Activated CD4-positive, alpha-beta T cell treated with anti-CD3 and anti-CD28 coated beads, Interleukin-2, Interleukin-6, amounts not matched to agents 100 ng/mL and 50 ng/mL, durations not matched to agents 16 hours and 8 hours (primary cell): ENCODE measurements at regions not wholly inside any gene's neighbourhood (a gene's known extent, or its start where the extent isn't known, plus 50 kb on each side); places are given as distances from the start of the nearest gene placed in this dataset.

Experiments
- DNase-seq: peaks from one replicate; pipeline ENCODE4 v3.0.0-alpha.2; 2020

GRCh38 chr12:25838007-25838406 lies 120.5 kb upstream of the RASSF8 start:
- DNase-seq: no peak

- DNase-seq: no peak
These were observed 119.0 kb upstream of the RASSF8 start for GRCh38 chr12:25839470-25839869.

- no peak for DNase-seq
These were observed 117.6 kb upstream of the RASSF8 start for GRCh38 chr12:25840678-25841465.

GRCh38 chr12:25842254-25842653 lies 116.2 kb upstream of the RASSF8 start:
- no peak for DNase-seq

- no peak for DNase-seq
These were observed 114.5 kb upstream of the RASSF8 start for GRCh38 chr12:25843976-25844375.

GRCh38 chr12:25845415-25845814 lies 113.1 kb upstream of the RASSF8 start:
- DNase-seq: no peak

GRCh38 chr12:25852792-25853191 lies 105.7 kb upstream of the RASSF8 start:
- no peak for DNase-seq

GRCh38 chr12:25853316-25854095 lies 105.0 kb upstream of the RASSF8 start:
- no peak for DNase-seq

GRCh38 chr12:25854991-25855390 lies 103.5 kb upstream of the RASSF8 start:
- DNase-seq: no peak

- DNase-seq: no peak
These were observed 102.8 kb upstream of the RASSF8 start for GRCh38 chr12:25855716-25856115.

GRCh38 chr12:25859976-25860375 lies 98.5 kb upstream of the RASSF8 start:
- DNase-seq: no peak

GRCh38 chr12:25861226-25861625 lies 97.3 kb upstream of the RASSF8 start:
- no peak for DNase-seq

- DNase-seq: no peak
These were observed 93.9 kb upstream of the RASSF8 start for GRCh38 chr12:25864306-25865276.

- DNase-seq: no peak
These were observed 91.7 kb upstream of the RASSF8 start for GRCh38 chr12:25866586-25867378.

- no peak for DNase-seq
These were observed 90.3 kb upstream of the RASSF8 start for GRCh38 chr12:25868193-25868592.

- no peak for DNase-seq
These were observed 86.3 kb upstream of the RASSF8 start for GRCh38 chr12:25872137-25872536.

GRCh38 chr12:25875661-25876060 lies 82.8 kb upstream of the RASSF8 start:
- DNase-seq: no peak

- DNase-seq: no peak
These were observed 82.0 kb upstream of the RASSF8 start for GRCh38 chr12:25876383-25877045.

GRCh38 chr12:25877446-25877845 lies 81.0 kb upstream of the RASSF8 start:
- no peak for DNase-seq

- DNase-seq: no peak
These were observed 76.2 kb upstream of the RASSF8 start for GRCh38 chr12:25882266-25882665.

- DNase-seq: no peak
These were observed 75.2 kb upstream of the RASSF8 start for GRCh38 chr12:25883026-25883916.
